HuH-7 (cell line): ENCODE measurements at regions not wholly inside any gene's neighbourhood (a gene's known extent, or its start where the extent isn't known, plus 50 kb on each side); places are given as distances from the start of the nearest gene placed in this dataset.

ENCODE experiments used
- DNase-seq: peaks from one replicate; pipeline ENCODE4 v3.0.0; 2011; ENCODE audit warnings: low spot score

- DNase-seq, result no peak
These were observed 57.8 kb upstream of the FUT8 start for GRCh38 chr14:65354715-65355114.

DNA sequence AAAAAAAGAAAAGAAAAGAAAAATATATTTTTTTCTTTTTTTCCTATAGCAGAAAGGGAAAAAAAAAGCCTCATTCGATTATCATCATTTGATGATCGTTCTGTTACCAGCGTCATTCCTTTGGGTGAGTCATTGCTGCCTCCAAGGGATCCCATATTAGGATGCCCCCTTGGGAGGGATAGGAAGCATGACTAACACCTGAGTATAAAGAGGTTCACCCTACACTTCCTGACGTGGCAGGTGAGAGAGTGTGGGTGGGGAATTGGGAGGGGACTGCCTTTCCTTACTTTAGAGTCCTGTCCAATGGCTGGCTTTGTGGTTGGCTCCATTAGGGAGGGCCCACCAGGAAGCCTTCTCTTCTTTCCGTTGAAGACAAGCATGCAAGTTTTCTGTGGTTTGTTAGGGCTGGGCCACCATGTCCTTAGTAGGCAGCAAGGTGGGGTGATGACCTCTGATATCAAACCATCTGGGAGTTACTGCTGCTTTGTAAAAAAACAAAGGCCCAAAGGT, 56.1 kb upstream of the FUT8 start:
- no peak for DNase-seq

GRCh38 chr14:65357113-65357512, 55.4 kb upstream of the FUT8 start:
- DNase-seq, result no peak

DNA sequence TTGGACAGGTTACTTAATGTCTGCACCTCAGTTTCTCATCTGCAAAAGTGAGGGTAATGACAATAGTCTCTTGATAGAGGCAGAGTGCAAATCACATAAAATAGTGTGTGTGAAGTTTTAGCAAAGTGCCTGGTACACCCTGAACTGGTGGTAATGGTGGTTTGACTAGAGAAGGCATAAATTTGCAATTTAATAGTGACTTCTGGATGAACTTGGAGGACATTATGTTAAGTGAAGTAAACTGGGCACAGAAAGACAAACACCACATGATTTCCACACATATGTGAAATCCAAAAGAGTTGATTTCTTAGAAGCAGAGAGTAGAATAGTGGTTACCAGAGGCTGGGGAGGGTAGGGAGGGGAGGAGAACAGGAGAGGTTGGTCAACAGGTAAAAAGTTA, 54.8 kb upstream of the FUT8 start:
- no peak for DNase-seq

DNA sequence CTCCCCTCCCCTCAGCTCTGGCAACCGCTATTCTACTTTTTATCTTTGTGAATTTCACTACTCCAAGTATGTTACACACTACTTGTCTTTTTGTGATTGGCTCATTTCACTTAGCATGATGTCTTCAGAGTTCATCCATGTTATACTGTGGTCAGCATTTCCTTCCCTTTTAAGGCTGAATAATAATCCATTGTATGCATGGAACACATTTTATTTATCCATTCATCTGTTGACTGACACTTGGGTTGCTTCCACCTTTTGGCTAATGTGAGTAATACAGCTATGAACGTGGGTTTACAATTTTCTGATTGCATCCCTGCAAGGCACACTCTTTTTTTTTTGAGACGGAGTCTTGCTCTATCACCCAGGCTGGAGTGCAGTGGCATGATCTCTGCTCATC, 53.0 kb upstream of the FUT8 start:
- DNase-seq, result no peak

DNA sequence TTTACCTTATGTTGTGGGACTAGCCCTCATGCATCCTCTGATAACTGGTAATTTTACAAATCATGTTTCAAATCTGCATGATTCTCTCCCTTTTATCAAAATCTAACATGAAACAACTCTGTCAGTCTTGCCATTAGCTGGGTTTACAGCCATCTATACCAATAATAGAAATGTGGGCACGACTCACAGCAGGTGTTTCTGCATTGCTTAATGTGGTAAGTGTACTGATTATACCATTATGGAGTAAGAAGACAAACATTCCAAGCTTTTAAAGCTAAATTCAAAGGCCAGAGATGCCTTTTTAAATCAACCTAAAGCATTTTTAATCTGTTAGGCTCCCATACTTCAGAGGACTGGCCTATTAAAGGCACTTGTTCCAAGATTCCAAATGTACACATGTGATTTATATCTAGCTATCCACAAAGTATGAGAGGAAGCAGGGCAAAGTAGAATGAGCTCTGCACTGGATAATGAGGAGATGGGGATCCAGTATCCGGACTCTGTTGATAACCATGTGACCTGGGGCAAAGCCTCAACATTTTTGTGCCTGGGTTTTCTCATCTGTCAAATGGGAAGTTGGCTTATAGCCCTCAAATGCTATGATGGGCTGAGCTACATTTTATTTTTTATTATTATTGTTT, 52.3 kb upstream of the FUT8 start:
- DNase-seq, result no peak

- no peak for DNase-seq
These were observed 50.6 kb upstream of the FUT8 start for GRCh38 chr14:65361920-65362319.
